22Rv1 (cell line): ENCODE measurements at regions not wholly inside any gene's neighbourhood (a gene's known extent, or its start where the extent isn't known, plus 50 kb on each side); places are given as distances from the start of the nearest gene placed in this dataset.

Source experiments
- ZFX ChIP-seq: fragments of 450-650 bp; IDR thresholded peaks from 2 replicates; pipeline ENCODE4 v1.6.1; 2017; ENCODE audit warnings: antibody characterized with exemption, borderline replicate concordance
- TF ChIP-seq, protein P1 (sequence below): fragments of 450-650 bp; IDR thresholded peaks from 2 replicates; pipeline ENCODE4 v1.5.1; 2017; ENCODE audit warnings: mild to moderate bottlenecking

DNA sequence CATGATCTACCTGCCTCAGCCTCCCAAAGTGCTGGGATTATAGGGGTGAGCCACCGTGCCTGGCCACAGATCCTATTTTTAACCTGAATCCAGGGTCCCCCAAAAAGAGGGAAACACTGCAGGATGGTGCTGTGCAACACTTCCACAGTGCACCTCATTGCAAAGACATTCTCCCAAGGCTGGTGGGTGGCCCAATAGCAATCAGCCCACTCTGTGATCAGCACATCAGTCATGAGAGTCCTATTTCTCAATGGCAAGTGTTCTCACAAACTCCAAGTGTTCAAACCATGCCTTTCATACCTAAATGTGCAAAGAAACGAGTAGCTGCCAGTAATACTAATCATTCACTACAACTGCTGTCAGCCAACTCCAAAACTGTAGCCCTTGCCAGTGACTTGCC, 612.9 kb downstream of the CCER1 start:
- TF ChIP-seq, protein P1, sequence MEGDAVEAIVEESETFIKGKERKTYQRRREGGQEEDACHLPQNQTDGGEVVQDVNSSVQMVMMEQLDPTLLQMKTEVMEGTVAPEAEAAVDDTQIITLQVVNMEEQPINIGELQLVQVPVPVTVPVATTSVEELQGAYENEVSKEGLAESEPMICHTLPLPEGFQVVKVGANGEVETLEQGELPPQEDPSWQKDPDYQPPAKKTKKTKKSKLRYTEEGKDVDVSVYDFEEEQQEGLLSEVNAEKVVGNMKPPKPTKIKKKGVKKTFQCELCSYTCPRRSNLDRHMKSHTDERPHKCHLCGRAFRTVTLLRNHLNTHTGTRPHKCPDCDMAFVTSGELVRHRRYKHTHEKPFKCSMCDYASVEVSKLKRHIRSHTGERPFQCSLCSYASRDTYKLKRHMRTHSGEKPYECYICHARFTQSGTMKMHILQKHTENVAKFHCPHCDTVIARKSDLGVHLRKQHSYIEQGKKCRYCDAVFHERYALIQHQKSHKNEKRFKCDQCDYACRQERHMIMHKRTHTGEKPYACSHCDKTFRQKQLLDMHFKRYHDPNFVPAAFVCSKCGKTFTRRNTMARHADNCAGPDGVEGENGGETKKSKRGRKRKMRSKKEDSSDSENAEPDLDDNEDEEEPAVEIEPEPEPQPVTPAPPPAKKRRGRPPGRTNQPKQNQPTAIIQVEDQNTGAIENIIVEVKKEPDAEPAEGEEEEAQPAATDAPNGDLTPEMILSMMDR, result no peak
- TF ChIP-seq ZFX, result no peak
